Effector memory CD4-positive, alpha-beta T cell (primary cell): ENCODE measurements at regions not wholly inside any gene's neighbourhood (a gene's known extent, or its start where the extent isn't known, plus 50 kb on each side); places are given as distances from the start of the nearest gene placed in this dataset.

Source experiments
- DNase-seq, 3 donors: peaks; one replicate each; pipeline ENCODE4 v3.0.0-alpha.2; 2020
- H3K27ac ChIP-seq: 2 replicates; pipeline ENCODE4 v1.7.0; 2013; ENCODE audit warnings: mild to moderate bottlenecking, low read length, moderate library complexity; ENCODE audit not compliant: insufficient read depth, poor library complexity, severe bottlenecking
- H3K27me3 ChIP-seq: replicated peaks from 2 replicates; pipeline ENCODE4 v1.7.0; 2013; ENCODE audit warnings: mild to moderate bottlenecking, low read length; ENCODE audit not compliant: insufficient read depth, control insufficient read depth, poor library complexity, severe bottlenecking
- H3K36me3 ChIP-seq: 2 replicates; pipeline ENCODE4 v1.7.0; 2013; ENCODE audit warnings: mild to moderate bottlenecking, low read length, moderate library complexity; ENCODE audit not compliant: control insufficient read depth, insufficient read depth
- H3K4me1 ChIP-seq: 2 replicates; pipeline ENCODE4 v1.7.0; 2013; ENCODE audit warnings: low read length, mild to moderate bottlenecking; ENCODE audit not compliant: control insufficient read depth, insufficient read depth, poor library complexity, severe bottlenecking
- H3K4me3 ChIP-seq: 2 replicates; pipeline ENCODE4 v1.7.0; 2013; ENCODE audit warnings: low read length, low read depth, mild to moderate bottlenecking; ENCODE audit not compliant: insufficient read depth, poor library complexity, severe bottlenecking
- H3K9me3 ChIP-seq: 2 replicates; pipeline ENCODE4 v1.7.0; 2013; ENCODE audit warnings: mild to moderate bottlenecking, low read length, moderate library complexity; ENCODE audit not compliant: control insufficient read depth

DNA sequence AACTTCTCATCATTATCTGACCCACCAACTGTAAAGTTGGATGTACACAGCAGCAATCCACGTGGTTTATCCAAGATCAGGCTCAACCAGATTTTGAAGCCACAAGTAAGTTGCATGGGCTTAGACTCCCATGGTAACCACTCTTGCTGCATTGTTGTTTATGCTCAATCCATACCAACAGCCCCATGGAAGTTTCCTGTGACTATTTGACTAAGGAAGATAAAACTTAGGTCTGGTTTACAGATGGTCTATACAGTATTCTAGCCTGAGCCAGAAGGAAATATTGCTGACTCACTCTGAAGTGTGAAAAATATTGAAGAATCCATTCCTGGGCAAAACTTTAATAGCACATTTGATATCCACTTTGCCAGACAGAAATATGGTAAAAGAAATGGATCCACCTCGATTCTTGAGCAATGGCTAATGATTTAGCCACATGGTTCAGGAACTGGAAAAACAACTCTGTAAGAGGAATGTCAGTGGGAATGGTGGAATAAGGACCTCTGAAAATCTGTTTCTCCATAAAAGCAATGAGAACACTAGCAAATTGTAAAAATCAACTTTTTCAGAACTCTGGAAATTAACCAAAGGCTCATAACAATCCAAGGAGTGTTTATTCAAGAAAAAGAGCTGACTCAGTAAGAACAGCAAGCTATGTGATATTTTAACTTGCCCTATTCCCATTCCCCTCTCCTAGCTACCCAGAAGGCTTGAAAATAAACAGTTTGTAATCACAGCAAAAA is 162.9 kb upstream of the STT3B start:
- Histone ChIP-seq H3K4me3 (no peak overlapping the region), H3K4me1 (no peaks in the 10 kb centered on the region), H3K27me3 (no peaks in the 10 kb centered on the region), H3K9me3 (no peaks in the 10 kb centered on the region), H3K27ac (no peak overlapping the region), H3K36me3 (no peaks in the 10 kb centered on the region)
- DNase-seq, result no peak

GRCh38 chr3:31370380-31370666 is 162.4 kb upstream of the STT3B start:
- no peaks in the 10 kb centered on the region for H3K4me1 ChIP-seq
- no peaks in the 10 kb centered on the region for H3K9me3 ChIP-seq
- no peaks in the 10 kb centered on the region for H3K36me3 ChIP-seq
- DNase-seq, result no peak
- no peaks in the 10 kb centered on the region for H3K27me3 ChIP-seq
- H3K4me3 ChIP-seq, result no peak overlapping the region
- no peak overlapping the region for H3K27ac ChIP-seq

- DNase-seq, result no peak
- no peaks in the 10 kb centered on the region for H3K9me3 ChIP-seq
- no peak overlapping the region for H3K27ac ChIP-seq
- H3K27me3 ChIP-seq, result no peaks in the 10 kb centered on the region
- no peaks in the 10 kb centered on the region for H3K4me1 ChIP-seq
- no peak overlapping the region for H3K4me3 ChIP-seq
- no peaks in the 10 kb centered on the region for H3K36me3 ChIP-seq
Observed at GRCh38 chr3:31370681-31371080, 162.0 kb upstream of the STT3B start.

- H3K9me3 ChIP-seq, result no peaks in the 10 kb centered on the region
- H3K27me3 ChIP-seq, result no peaks in the 10 kb centered on the region
- no peak for DNase-seq
Observed at GRCh38 chr3:31371484-31372177, 161.1 kb upstream of the STT3B start.

GRCh38 chr3:31373681-31374080 is 159.0 kb upstream of the STT3B start:
- Histone ChIP-seq H3K4me3 (no peak overlapping the region), H3K27me3 (no peaks in the 10 kb centered on the region), H3K9me3 (no peaks in the 10 kb centered on the region), H3K4me1 (no peaks in the 10 kb centered on the region), H3K36me3 (no peaks in the 10 kb centered on the region), H3K27ac (no peak overlapping the region)
- DNase-seq, result no peak

More at GRCh38 chr3:31371484-31372177, 161.1 kb upstream of the STT3B start:
- no peak overlapping the region for H3K27ac ChIP-seq
- no peak overlapping the region for H3K4me3 ChIP-seq
- H3K36me3 ChIP-seq, result no peaks in the 10 kb centered on the region
- H3K4me1 ChIP-seq, result no peaks in the 10 kb centered on the region

- no peak overlapping the region for H3K4me3 ChIP-seq
- H3K4me1 ChIP-seq, result no peaks in the 10 kb centered on the region
- DNase-seq, result peak in 1 of 3 donors; percentile 5
- H3K36me3 ChIP-seq, result no peaks in the 10 kb centered on the region
- H3K27ac ChIP-seq, result no peak overlapping the region
- no peaks in the 10 kb centered on the region for H3K27me3 ChIP-seq
- no peaks in the 10 kb centered on the region for H3K9me3 ChIP-seq
Observed at GRCh38 chr3:31377045-31377642, 155.6 kb upstream of the STT3B start.

- Histone ChIP-seq H3K36me3 (no peaks in the 10 kb centered on the region), H3K9me3 (no peaks in the 10 kb centered on the region), H3K27me3 (no peaks in the 10 kb centered on the region), H3K27ac (no peak overlapping the region), H3K4me1 (no peaks in the 10 kb centered on the region), H3K4me3 (no peak overlapping the region)
- DNase-seq, result no peak
Observed at GRCh38 chr3:31378231-31378630, 154.5 kb upstream of the STT3B start.

GRCh38 chr3:31379598-31379997 is 153.1 kb upstream of the STT3B start:
- no peaks in the 10 kb centered on the region for H3K36me3 ChIP-seq
- no peak for DNase-seq
- H3K27me3 ChIP-seq, result no peaks in the 10 kb centered on the region
- no peak overlapping the region for H3K4me3 ChIP-seq
- no peak overlapping the region for H3K27ac ChIP-seq
- no peaks in the 10 kb centered on the region for H3K9me3 ChIP-seq
- no peaks in the 10 kb centered on the region for H3K4me1 ChIP-seq

DNA sequence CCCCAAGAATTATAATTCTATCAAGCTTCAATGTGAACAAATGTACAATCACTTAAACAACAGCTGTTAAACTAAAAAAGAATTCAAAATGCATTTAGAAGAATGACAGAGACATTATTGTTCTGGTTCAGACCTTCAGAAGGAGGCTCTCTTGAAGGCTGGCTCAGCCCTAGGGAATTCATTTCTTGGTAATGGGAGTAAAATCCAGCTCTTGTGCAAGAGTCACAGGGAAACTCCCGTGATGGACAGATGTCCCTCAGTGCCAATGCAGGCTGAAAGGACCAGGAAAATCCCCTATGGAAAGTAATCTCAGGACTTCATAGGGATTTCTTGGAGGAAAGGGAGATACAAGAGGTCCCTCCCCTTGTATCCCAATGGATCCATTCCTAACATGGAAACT is 149.9 kb upstream of the STT3B start:
- no peak overlapping the region for H3K4me3 ChIP-seq
- H3K4me1 ChIP-seq, result no peaks in the 10 kb centered on the region
- no peaks in the 10 kb centered on the region for H3K36me3 ChIP-seq
- no peaks in the 10 kb centered on the region for H3K9me3 ChIP-seq
- no peaks in the 10 kb centered on the region for H3K27me3 ChIP-seq
- no peak overlapping the region for H3K27ac ChIP-seq
- DNase-seq, result no peak

DNA sequence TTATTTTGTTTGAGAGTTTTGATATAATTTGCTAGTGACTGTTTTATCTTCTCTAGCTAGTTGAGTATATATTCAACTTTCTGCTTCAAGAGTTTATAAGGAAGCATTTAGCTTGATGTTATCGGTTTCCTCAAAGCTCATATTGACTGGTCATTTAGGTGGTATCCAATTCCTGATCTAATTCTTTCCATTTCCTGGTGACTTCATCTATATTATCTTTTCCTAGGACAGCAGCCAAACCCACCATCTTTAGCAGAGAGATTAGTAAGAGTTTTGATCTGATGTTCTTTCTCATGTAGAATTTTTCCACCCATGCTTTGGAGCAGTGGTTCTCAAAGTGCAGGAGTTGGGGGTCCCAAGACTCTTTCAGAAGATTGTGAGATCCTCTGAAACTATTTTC is 148.6 kb upstream of the STT3B start:
- no peak for DNase-seq
- Histone ChIP-seq H3K27ac (no peak overlapping the region), H3K27me3 (no peaks in the 10 kb centered on the region), H3K9me3 (no peaks in the 10 kb centered on the region), H3K4me3 (no peak overlapping the region), H3K36me3 (no peaks in the 10 kb centered on the region), H3K4me1 (no peaks in the 10 kb centered on the region)
